Activated CD8-positive, alpha-beta memory T cell treated with anti-CD3 and anti-CD28 coated beads, Interleukin-2, amount 10 ng/mL, durations not matched to agents 7 days and 5 days (primary cell): ENCODE measurements at regions not wholly inside any gene's neighbourhood (a gene's known extent, or its start where the extent isn't known, plus 50 kb on each side); places are given as distances from the start of the nearest gene placed in this dataset.

Experiments used
- ATAC-seq: fragments of 150-1000 bp; cut with Tn5 transposase; one replicate; pipeline ENCODE4 v1.10.0; 2021; ENCODE audit warnings: moderate library complexity
- CTCF ChIA-PET: fragments of 350-600 bp; sonication (Branson Sonifier 250); formaldehyde crosslinking; loops from one replicate; lab custom pipeline; 2021; ENCODE audit warnings: antibody characterized with exemption; lab: Charles Lee
- DNase-seq: peaks from one replicate; pipeline ENCODE4 v3.0.0-alpha.2; 2020
- H3K27ac Mint-ChIP-seq: one replicate; pipeline ENCODE4 v1.8.0; 2021; ENCODE audit warnings: mild to moderate bottlenecking, mixed read lengths
- H3K27me3 Mint-ChIP-seq: one replicate; pipeline ENCODE4 v1.8.0; 2021; ENCODE audit warnings: mixed read lengths
- H3K36me3 Mint-ChIP-seq: one replicate; pipeline ENCODE4 v1.8.0; 2021; ENCODE audit warnings: mild to moderate bottlenecking, mixed read lengths
- H3K4me1 Mint-ChIP-seq: one replicate; pipeline ENCODE4 v1.8.0; 2021; ENCODE audit warnings: mixed read lengths
- H3K4me3 Mint-ChIP-seq: one replicate; pipeline ENCODE4 v1.8.0; 2021; ENCODE audit warnings: mild to moderate bottlenecking, moderate library complexity, mixed read lengths
- H3K9me3 Mint-ChIP-seq: one replicate; pipeline ENCODE4 v1.8.0; 2022; ENCODE audit warnings: low read depth, mixed read lengths

GRCh38 chr6:139577124-139577762 lies 202.8 kb upstream of the CITED2 start:
- H3K27me3 Mint-ChIP-seq = no peaks in the 10 kb centered on the region
- DNase-seq = no peak
- peaks cover 18% of the 10 kb centered on the region for H3K4me1 Mint-ChIP-seq
- no peak overlapping the region for H3K4me3 Mint-ChIP-seq
- peaks cover 2% of the 10 kb centered on the region for H3K36me3 Mint-ChIP-seq
- CTCF ChIA-PET = no interaction called here
- no peak overlapping the region for H3K27ac Mint-ChIP-seq
- no peak for ATAC-seq
- peaks cover 4% of the 10 kb centered on the region for H3K9me3 Mint-ChIP-seq

DNA sequence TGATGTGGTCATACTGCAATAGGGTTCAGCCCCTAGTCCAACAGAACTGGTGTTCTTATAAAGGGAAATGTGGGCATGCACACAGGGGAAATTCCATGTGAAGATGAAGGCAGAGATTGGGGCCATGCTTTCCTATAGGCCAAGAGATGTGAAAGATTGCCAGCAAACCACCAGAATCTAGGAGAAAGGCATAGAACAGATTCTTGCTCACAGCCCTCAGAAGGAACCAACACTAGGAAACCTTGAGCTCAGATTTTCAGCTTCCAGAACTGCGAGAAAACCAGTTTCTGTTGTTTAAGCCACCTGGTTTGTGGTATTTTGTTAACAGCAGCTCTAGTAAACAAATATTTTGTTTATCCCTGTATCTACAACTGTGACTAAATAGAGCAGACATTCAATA lies 197.6 kb upstream of the CITED2 start:
- ATAC-seq (no peak), DNase-seq (no peak)
- Mint-ChIP-seq H3K36me3 (no peaks in the 10 kb centered on the region), H3K4me3 (no peak overlapping the region), H3K27ac (no peak overlapping the region), H3K4me1 (peaks cover 5% of the 10 kb centered on the region), H3K9me3 (peaks cover 4% of the 10 kb centered on the region), H3K27me3 (no peaks in the 10 kb centered on the region)
- CTCF ChIA-PET = no interaction called here

- no peaks in the 10 kb centered on the region for H3K27me3 Mint-ChIP-seq
- CTCF ChIA-PET = no interaction called here
- no peak overlapping the region for H3K4me3 Mint-ChIP-seq
- no peak overlapping the region for H3K27ac Mint-ChIP-seq
- DNase-seq (no peak), ATAC-seq (no peak)
- peaks cover 4% of the 10 kb centered on the region for H3K9me3 Mint-ChIP-seq
- H3K36me3 Mint-ChIP-seq = peaks cover 1% of the 10 kb centered on the region
- H3K4me1 Mint-ChIP-seq = peaks cover 5% of the 10 kb centered on the region
These were observed 195.7 kb upstream of the CITED2 start for GRCh38 chr6:139570166-139570565.

GRCh38 chr6:139569566-139569965 lies 195.1 kb upstream of the CITED2 start:
- CTCF ChIA-PET = no interaction called here
- Mint-ChIP-seq H3K27ac (no peak overlapping the region), H3K4me1 (peaks cover 5% of the 10 kb centered on the region), H3K9me3 (peaks cover 4% of the 10 kb centered on the region), H3K4me3 (no peak overlapping the region), H3K36me3 (peaks cover 1% of the 10 kb centered on the region), H3K27me3 (no peaks in the 10 kb centered on the region)
- no peak for DNase-seq
- ATAC-seq = no peak

- H3K4me1 Mint-ChIP-seq = peaks cover 5% of the 10 kb centered on the region
- H3K9me3 Mint-ChIP-seq = peaks cover 3% of the 10 kb centered on the region
- no peak overlapping the region for H3K4me3 Mint-ChIP-seq
- no peaks in the 10 kb centered on the region for H3K27me3 Mint-ChIP-seq
- H3K36me3 Mint-ChIP-seq = peaks cover 1% of the 10 kb centered on the region
- ATAC-seq = no peak
- DNase-seq = no peak
- no peak overlapping the region for H3K27ac Mint-ChIP-seq
- CTCF ChIA-PET = no interaction called here
These were observed 194.6 kb upstream of the CITED2 start for GRCh38 chr6:139568956-139569538.

DNA sequence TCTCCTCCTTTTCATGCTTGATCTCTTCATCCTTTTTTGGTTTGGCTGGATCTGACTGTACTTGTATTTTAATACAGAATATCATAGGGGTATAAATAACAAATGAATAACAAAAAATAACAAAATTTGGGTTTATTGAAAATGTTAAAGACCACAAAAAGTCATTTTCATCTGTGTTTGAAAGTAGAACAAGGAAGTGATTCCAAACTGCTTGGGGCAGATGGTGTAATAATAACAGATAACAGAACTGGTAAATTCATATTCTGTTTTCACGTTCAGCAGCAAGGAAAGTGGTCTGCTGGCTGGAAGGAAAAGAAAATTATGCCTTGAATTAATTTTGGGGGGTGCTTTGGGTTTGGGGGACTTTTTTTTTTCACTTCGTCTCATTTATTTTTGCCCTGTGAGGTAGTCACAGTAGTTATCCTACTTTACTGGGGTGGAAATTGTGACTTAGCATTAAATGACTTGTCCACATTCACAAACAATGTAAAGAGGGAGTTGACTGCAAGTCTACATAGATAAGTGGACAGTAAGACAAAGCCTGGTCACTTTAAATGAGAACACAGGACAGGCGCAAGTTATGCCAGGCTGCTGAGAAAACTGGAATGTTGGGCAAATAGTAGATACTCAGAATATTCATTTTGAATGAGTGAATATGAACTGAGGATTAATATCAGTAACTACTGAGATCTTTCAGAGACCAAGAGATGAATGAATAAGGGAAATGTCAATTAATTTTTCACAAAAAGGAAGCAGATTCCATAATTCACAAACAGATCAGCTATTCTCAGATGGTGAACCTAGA lies 193.9 kb upstream of the CITED2 start:
- no peaks in the 10 kb centered on the region for H3K27me3 Mint-ChIP-seq
- peaks cover 1% of the 10 kb centered on the region for H3K36me3 Mint-ChIP-seq
- no peak overlapping the region for H3K4me3 Mint-ChIP-seq
- peaks cover 5% of the 10 kb centered on the region for H3K4me1 Mint-ChIP-seq
- CTCF ChIA-PET = no interaction called here
- ATAC-seq (no peak), DNase-seq (no peak)
- H3K27ac Mint-ChIP-seq = no peak overlapping the region
- H3K9me3 Mint-ChIP-seq = no peaks in the 10 kb centered on the region

GRCh38 chr6:139567095-139567494 lies 192.6 kb upstream of the CITED2 start:
- H3K9me3 Mint-ChIP-seq = peaks cover 4% of the 10 kb centered on the region
- H3K27ac Mint-ChIP-seq = no peak overlapping the region
- CTCF ChIA-PET = no interaction called here
- ATAC-seq (no peak), DNase-seq (no peak)
- peaks cover 5% of the 10 kb centered on the region for H3K4me1 Mint-ChIP-seq
- no peak overlapping the region for H3K4me3 Mint-ChIP-seq
- no peaks in the 10 kb centered on the region for H3K27me3 Mint-ChIP-seq
- H3K36me3 Mint-ChIP-seq = peaks cover 1% of the 10 kb centered on the region

DNA sequence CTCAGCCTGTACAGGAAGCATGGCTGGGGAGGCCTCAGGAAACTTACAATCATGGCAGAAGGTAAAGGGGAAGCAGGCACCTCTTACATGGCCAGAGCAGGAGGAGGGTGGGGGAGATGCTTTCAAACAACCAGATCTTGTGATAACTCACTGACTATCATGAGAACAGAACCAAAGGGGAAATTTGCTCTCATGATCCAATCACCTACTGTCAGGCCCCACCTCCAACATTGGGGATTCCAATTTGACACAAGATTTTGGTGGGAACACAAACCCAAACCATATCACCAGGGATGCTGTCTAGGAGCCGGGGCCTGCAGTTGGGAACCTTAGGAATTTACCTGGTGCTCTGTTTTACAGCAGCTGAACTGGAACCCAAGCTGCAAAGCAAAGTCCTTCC lies 191.1 kb upstream of the CITED2 start:
- DNase-seq (no peak), ATAC-seq (no peak)
- Mint-ChIP-seq H3K27me3 (no peaks in the 10 kb centered on the region), H3K27ac (no peak overlapping the region), H3K36me3 (peaks cover 3% of the 10 kb centered on the region), H3K9me3 (peaks cover 4% of the 10 kb centered on the region), H3K4me1 (peaks cover 5% of the 10 kb centered on the region), H3K4me3 (no peak overlapping the region)
- CTCF ChIA-PET = no interaction called here

DNA sequence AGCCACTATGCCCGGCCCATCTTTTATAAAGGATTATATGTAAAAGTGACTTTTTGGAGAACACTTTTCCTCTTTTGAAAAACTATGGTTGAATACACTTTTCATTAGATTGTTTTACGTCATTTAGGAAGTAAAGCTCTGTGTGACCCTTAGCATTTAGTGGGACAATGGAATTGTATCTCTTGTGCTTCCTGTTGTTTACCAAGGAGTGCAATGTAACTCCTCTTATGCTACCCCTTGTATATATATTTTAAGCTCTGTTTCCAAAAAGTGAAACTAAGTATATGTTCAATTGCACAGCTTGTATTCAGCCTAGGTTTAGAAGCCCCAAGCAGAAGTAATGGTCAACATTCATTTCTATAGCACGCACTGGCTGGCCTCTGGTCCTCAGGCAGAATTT lies 183.1 kb upstream of the CITED2 start:
- ATAC-seq = no peak
- no peak overlapping the region for H3K27ac Mint-ChIP-seq
- peaks cover 1% of the 10 kb centered on the region for H3K9me3 Mint-ChIP-seq
- no peak overlapping the region for H3K4me3 Mint-ChIP-seq
- no peaks in the 10 kb centered on the region for H3K27me3 Mint-ChIP-seq
- H3K4me1 Mint-ChIP-seq = no peaks in the 10 kb centered on the region
- no peak for DNase-seq
- CTCF ChIA-PET = interaction anchor here (2.0 kb wide), 1 partner anchor 10 kb away, joined by 10 read pairs; no protein-coding TSS in a partner anchor
- H3K36me3 Mint-ChIP-seq = peaks cover 8% of the 10 kb centered on the region

GRCh38 chr6:139556532-139556931 lies 182.1 kb upstream of the CITED2 start:
- Mint-ChIP-seq H3K27ac (no peak overlapping the region), H3K27me3 (no peaks in the 10 kb centered on the region), H3K4me3 (no peak overlapping the region), H3K4me1 (no peaks in the 10 kb centered on the region), H3K9me3 (no peaks in the 10 kb centered on the region), H3K36me3 (peaks cover 8% of the 10 kb centered on the region)
- no peak for ATAC-seq
- no peak for DNase-seq
- CTCF ChIA-PET = interaction anchor here (2.0 kb wide), 1 partner anchor 9 kb away, joined by 10 read pairs; no protein-coding TSS in a partner anchor

GRCh38 chr6:139553916-139554315 lies 179.5 kb upstream of the CITED2 start:
- no peak overlapping the region for H3K27ac Mint-ChIP-seq
- H3K27me3 Mint-ChIP-seq = no peaks in the 10 kb centered on the region
- H3K9me3 Mint-ChIP-seq = no peaks in the 10 kb centered on the region
- H3K36me3 Mint-ChIP-seq = no peaks in the 10 kb centered on the region
- no peaks in the 10 kb centered on the region for H3K4me1 Mint-ChIP-seq
- no peak for DNase-seq
- ATAC-seq = no peak
- CTCF ChIA-PET = no interaction called here
- no peak overlapping the region for H3K4me3 Mint-ChIP-seq

DNA sequence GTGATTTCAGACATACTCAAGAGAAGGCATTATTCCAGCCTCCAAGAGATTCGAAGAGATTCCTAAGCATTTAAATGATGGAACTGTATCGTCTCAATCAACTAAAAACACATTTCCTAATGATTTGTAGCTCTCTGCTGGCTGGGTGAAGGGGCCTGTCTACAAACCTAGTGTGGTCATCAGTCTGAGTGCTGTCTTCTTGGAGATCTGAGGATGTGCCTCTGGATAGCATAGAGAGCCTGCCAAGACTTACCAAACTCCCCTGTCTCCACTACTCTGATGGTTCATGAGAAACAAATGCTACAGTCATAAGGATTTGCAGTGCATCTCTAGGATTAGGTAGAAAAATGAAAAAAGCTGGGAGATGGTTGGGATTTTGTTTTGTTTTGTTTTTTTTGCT lies 176.9 kb upstream of the CITED2 start:
- no peaks in the 10 kb centered on the region for H3K27me3 Mint-ChIP-seq
- H3K9me3 Mint-ChIP-seq = no peaks in the 10 kb centered on the region
- CTCF ChIA-PET = no interaction called here
- H3K36me3 Mint-ChIP-seq = peaks cover 10% of the 10 kb centered on the region
- H3K4me3 Mint-ChIP-seq = no peak overlapping the region
- DNase-seq = no peak
- no peak overlapping the region for H3K27ac Mint-ChIP-seq
- peaks cover 6% of the 10 kb centered on the region for H3K4me1 Mint-ChIP-seq
- no peak for ATAC-seq

DNA sequence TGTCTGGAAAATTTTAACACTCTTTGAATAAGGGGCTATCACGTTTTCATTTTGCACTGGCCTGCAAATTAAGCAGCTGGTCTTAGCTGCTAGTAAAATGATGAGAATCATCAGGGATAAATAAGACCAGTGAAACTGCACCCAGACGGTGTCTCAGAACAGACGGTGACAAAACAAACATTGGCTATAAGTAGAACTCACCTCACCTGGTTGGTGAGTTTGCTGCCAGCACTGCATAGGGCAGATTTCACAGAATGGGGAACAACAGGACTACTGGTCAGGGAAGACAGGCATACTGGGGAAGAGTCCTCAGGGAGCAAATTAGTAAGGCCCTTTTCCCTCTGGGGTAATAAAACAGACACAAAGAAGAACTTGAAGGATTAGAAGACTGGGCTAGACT lies 175.9 kb upstream of the CITED2 start:
- ATAC-seq (no peak), DNase-seq (no peak)
- no peak overlapping the region for H3K4me3 Mint-ChIP-seq
- H3K27me3 Mint-ChIP-seq = no peaks in the 10 kb centered on the region
- CTCF ChIA-PET = no interaction called here
- H3K36me3 Mint-ChIP-seq = peaks cover 12% of the 10 kb centered on the region
- peaks cover 14% of the 10 kb centered on the region for H3K4me1 Mint-ChIP-seq
- H3K27ac Mint-ChIP-seq = no peak overlapping the region
- H3K9me3 Mint-ChIP-seq = no peaks in the 10 kb centered on the region

- Mint-ChIP-seq H3K9me3 (no peaks in the 10 kb centered on the region), H3K27me3 (no peaks in the 10 kb centered on the region), H3K36me3 (peaks cover 15% of the 10 kb centered on the region), H3K4me3 (no peak overlapping the region), H3K4me1 (peaks cover 21% of the 10 kb centered on the region), H3K27ac (no peak overlapping the region)
- no peak for DNase-seq
- no peak for ATAC-seq
- CTCF ChIA-PET = no interaction called here
These were observed 175.2 kb upstream of the CITED2 start for GRCh38 chr6:139549561-139550070.
